SK-N-SH (cell line): ENCODE measurements at regions not wholly inside any gene's neighbourhood (a gene's known extent, or its start where the extent isn't known, plus 50 kb on each side); places are given as distances from the start of the nearest gene placed in this dataset.

ENCODE experiments used
- CTCF ChIA-PET: fragments of 300-600, 350-600 bp; formaldehyde crosslinking; extraction: SDS; loops from one replicate; lab custom pipeline; 2021; lab: Yijun Ruan, JAX
- POLR2A ChIA-PET: fragments of 350-600 bp; sonication (Branson Sonifier 250); formaldehyde crosslinking; extraction: SDS; loops from one replicate; lab custom pipeline; 2020; ENCODE audit warnings: antibody characterized with exemption, inconsistent platforms; lab: Yijun Ruan, JAX
- DNase-seq: peaks from one replicate; pipeline ENCODE4 v3.0.0; 2012
- H2AFZ ChIP-seq: fragments of 200-600 bp; sonication (generic); 2 replicates; pipeline ENCODE4 v1.8.1; 2016; ENCODE audit warnings: antibody characterized with exemption, mild to moderate bottlenecking, low read depth
- H3F3A ChIP-seq: fragments of 200-600 bp; sonication (generic); replicated peaks from 2 replicates; pipeline ENCODE3; 2016; ENCODE audit warnings: antibody characterized with exemption, mild to moderate bottlenecking; ENCODE audit not compliant: insufficient read depth
- H3K27ac ChIP-seq, 2 experiments: fragments of 200-500 bp in 1 of 2; fragments of 200-600 bp in 1 of 2; sonication (Bioruptor generic) in 1 of 2; sonication (generic), shearing (Covaris generic) in 1 of 2; 2 replicates each; pipeline versions ENCODE4 v1.5.1 to v1.6.1; 2014 to 2016; ENCODE audit warnings: low read depth in 2 of 2, inconsistent platforms in 1 of 2, low read length in 1 of 2, mild to moderate bottlenecking in 1 of 2, mixed read lengths in 1 of 2
- H3K27me3 ChIP-seq: fragments of 200-600 bp; sonication (generic), shearing (Covaris generic); 2 replicates; pipeline ENCODE4 v1.6.1; 2016; ENCODE audit warnings: mixed run types; ENCODE audit not compliant: insufficient read depth
- H3K36me3 ChIP-seq, 2 experiments: fragments of 200-500 bp in 1 of 2; fragments of 200-600 bp in 1 of 2; sonication (Bioruptor generic) in 1 of 2; sonication (generic) in 1 of 2; replicated peaks in 1 of 2; 2 replicates each; pipeline versions ENCODE3 to v1.5.1; 2014 to 2016; ENCODE audit warnings: low read length in 1 of 2, mild to moderate bottlenecking in 1 of 2; ENCODE audit not compliant: insufficient read depth in 2 of 2, control insufficient read depth in 1 of 2
- H3K4me1 ChIP-seq, 2 experiments: fragments of 200-500 bp in 1 of 2; fragments of 200-600 bp in 1 of 2; sonication (Bioruptor generic) in 1 of 2; sonication (generic), shearing (Covaris generic) in 1 of 2; 2 replicates each; pipeline versions ENCODE4 v1.5.1 to v1.6.1; 2014 to 2016; ENCODE audit warnings: low read depth in 1 of 2, low read length in 1 of 2, mixed run types in 1 of 2; ENCODE audit not compliant: insufficient read depth in 2 of 2, control insufficient read depth in 1 of 2
- H3K4me2 ChIP-seq: fragments of 200-600 bp; sonication (generic), shearing (Covaris generic); 2 replicates; pipeline ENCODE4 v1.6.1; 2017; ENCODE audit warnings: mixed run types
- H3K4me3 ChIP-seq, 2 experiments: fragments of 200-500 bp in 1 of 2; fragments of 200-600 bp in 1 of 2; sonication (Bioruptor generic) in 1 of 2; sonication (generic), shearing (Covaris generic) in 1 of 2; 2 replicates each; pipeline versions ENCODE4 v1.5.1 to v1.8.1; 2014 to 2016; ENCODE audit warnings: low read depth in 2 of 2, inconsistent platforms in 1 of 2, low read length in 1 of 2, mild to moderate bottlenecking in 1 of 2, mixed read lengths in 1 of 2, moderate library complexity in 1 of 2
- H3K79me2 ChIP-seq: fragments of 200-600 bp; sonication (generic); 2 replicates; pipeline ENCODE4 v1.8.1; 2017; ENCODE audit warnings: mild to moderate bottlenecking; ENCODE audit not compliant: insufficient read depth
- H3K9ac ChIP-seq: fragments of 200-600 bp; sonication (generic); 2 replicates; pipeline ENCODE4 v1.6.1; 2017; ENCODE audit warnings: mixed run types
- H3K9me2 ChIP-seq: fragments of 200-600 bp; sonication (generic); 2 replicates; pipeline ENCODE4 v1.6.1; 2017; ENCODE audit warnings: mixed run types
- H3K9me3 ChIP-seq: fragments of 200-600 bp; sonication (generic); 2 replicates; pipeline ENCODE4 v1.6.1; 2017; ENCODE audit warnings: mixed run types, mild to moderate bottlenecking, moderate library complexity
- H4K20me1 ChIP-seq: fragments of 200-600 bp; sonication (generic); 2 replicates; pipeline ENCODE4 v1.6.1; 2017; ENCODE audit warnings: mild to moderate bottlenecking, mixed run types; ENCODE audit not compliant: insufficient read depth
- CHD2 ChIP-seq: fragments of 150-350 bp; IDR thresholded peaks from 2 replicates; pipeline ENCODE4 v1.6.1; 2018; ENCODE audit warnings: low read length; ENCODE audit not compliant: partially characterized antibody
- ELF1 ChIP-seq: IDR thresholded peaks from 2 replicates; pipeline ENCODE4 v1.4.0; 2012
- EP300 ChIP-seq, 2 experiments: IDR thresholded peaks; 2 replicates each; pipeline versions ENCODE4 v1.4.0 to v1.6.1; 2012; ENCODE audit warnings: borderline replicate concordance in 1 of 2, low read depth in 1 of 2, low read length in 1 of 2
- EZH2phosphoT487 ChIP-seq: fragments of 200-600 bp; sonication (generic); IDR thresholded peaks from 2 replicates; pipeline ENCODE4 v1.6.1; 2017; ENCODE audit warnings: low read depth, mixed run types, mild to moderate bottlenecking, antibody characterized with exemption, moderate library complexity, borderline replicate concordance
- FOSL2 ChIP-seq: IDR thresholded peaks from 2 replicates; pipeline ENCODE4 v1.4.0; 2012; ENCODE audit warnings: low read depth, mild to moderate bottlenecking, moderate library complexity, borderline replicate concordance
- GATA2 ChIP-seq: sonication (generic); formaldehyde crosslinking; IDR thresholded peaks from 2 replicates; pipeline ENCODE4 v1.5.0; 2020; ENCODE audit warnings: mild to moderate bottlenecking, missing genetic modification reagents
- JUND ChIP-seq: IDR thresholded peaks from 2 replicates; pipeline ENCODE4 v1.4.0; 2012
- MAX ChIP-seq: IDR thresholded peaks from 2 replicates; pipeline ENCODE4 v1.4.0; 2012; ENCODE audit warnings: low read depth
- MEF2A ChIP-seq: IDR thresholded peaks from 2 replicates; pipeline ENCODE4 v1.4.0; 2012; ENCODE audit warnings: low read depth, borderline replicate concordance
- MXI1 ChIP-seq: IDR thresholded peaks from 2 replicates; pipeline ENCODE4 v1.6.1; 2012; ENCODE audit warnings: mild to moderate bottlenecking, low read depth, low read length, improper control_type of control experiment
- NRF1 ChIP-seq: IDR thresholded peaks from 2 replicates; pipeline ENCODE4 v1.6.1; 2012; ENCODE audit warnings: low read depth, mild to moderate bottlenecking, low read length
- PBX3 ChIP-seq: IDR thresholded peaks from 2 replicates; pipeline ENCODE4; 2012
- POLR2AphosphoS5 ChIP-seq: IDR thresholded peaks from 2 replicates; pipeline ENCODE4 v1.6.1; 2012; ENCODE audit warnings: low read depth, low read length
- REST ChIP-seq: IDR thresholded peaks from 2 replicates; pipeline ENCODE4 v1.6.1; 2012; ENCODE audit warnings: mild to moderate bottlenecking, low read depth, low read length, moderate library complexity
- RFX5 ChIP-seq: IDR thresholded peaks from 2 replicates; pipeline ENCODE4 v1.6.1; 2012; ENCODE audit warnings: mild to moderate bottlenecking, improper control_type of control experiment, low read length
- RXRA ChIP-seq: IDR thresholded peaks from 2 replicates; pipeline ENCODE4 v1.4.0; 2012; ENCODE audit warnings: low read depth, mild to moderate bottlenecking, borderline replicate concordance
- SIN3A ChIP-seq: IDR thresholded peaks from 2 replicates; pipeline ENCODE4 v1.6.1; 2012; ENCODE audit warnings: low read depth, mild to moderate bottlenecking, low read length, moderate library complexity, borderline replicate concordance
- SMC3 ChIP-seq: IDR thresholded peaks from 2 replicates; pipeline ENCODE4 v1.6.1; 2012; ENCODE audit warnings: low read depth, low read length, improper control_type of control experiment
- TCF12 ChIP-seq: IDR thresholded peaks from 2 replicates; pipeline ENCODE4 v1.4.0; 2012
- TEAD4 ChIP-seq: IDR thresholded peaks from 2 replicates; pipeline ENCODE4 v1.4.0; 2012; ENCODE audit warnings: mild to moderate bottlenecking, borderline replicate concordance; ENCODE audit not compliant: insufficient read depth
- USF1 ChIP-seq: IDR thresholded peaks from 2 replicates; pipeline ENCODE4 v1.4.0; 2012; ENCODE audit warnings: low read depth, borderline replicate concordance
- USF2 ChIP-seq: fragments of 150-350 bp; IDR thresholded peaks from 2 replicates; pipeline ENCODE4 v1.6.1; 2017; ENCODE audit warnings: antibody characterized with exemption, low read length, low read depth, borderline replicate concordance
- YY1 ChIP-seq: IDR thresholded peaks from 2 replicates; pipeline ENCODE4 v1.4.0; 2012; ENCODE audit warnings: low read depth, mild to moderate bottlenecking
- whole genome bisulfite sequencing: methylation state at CpG from one replicate; pipeline ENCODE4 v1.1.6; 2017; ENCODE audit warnings: low lambda C conversion rate; 5-methylcytosine and 5-hydroxymethylcytosine counted together

GRCh38 chr5:158301186-158301585, 442.2 kb upstream of the CLINT1 start (continued):
- no peak for TF ChIP-seq MAX
- TF ChIP-seq RXRA: no peak
- no peak for TF ChIP-seq YY1
- no peak for TF ChIP-seq TCF12
- TF ChIP-seq TEAD4: no peak
- no peak for TF ChIP-seq PBX3
- TF ChIP-seq REST: no peak
- no peak for TF ChIP-seq MEF2A
- TF ChIP-seq, all 33 proteins: peak for 0

GRCh38 chr5:158300256-158300655, 441.3 kb upstream of the CLINT1 start:
- H3K9me3 ChIP-seq: peaks cover 4% of the 10 kb centered on the region; the same call in 1 of the 2 replicates
- POLR2A ChIA-PET: no interaction called here
- 37% methylated on average over 8 of the region's 8 CpGs for WGBS
- H3K27ac ChIP-seq: no peak overlapping the region
- H3F3A ChIP-seq: no peaks in the 10 kb centered on the region
- H3K36me3 ChIP-seq: no peaks in the 10 kb centered on the region
- no peaks in the 10 kb centered on the region for H4K20me1 ChIP-seq
- no peak overlapping the region for H3K4me2 ChIP-seq
- H3K79me2 ChIP-seq: no peaks in the 10 kb centered on the region
- H3K4me3 ChIP-seq: no peak overlapping the region
- no peak for DNase-seq
- no peak overlapping the region for H2AFZ ChIP-seq
- H3K27me3 ChIP-seq: no peaks in the 10 kb centered on the region
- CTCF ChIA-PET: no interaction called here
- TF ChIP-seq MXI1 (no peak), YY1 (no peak), TCF12 (no peak), RFX5 (no peak), FOSL2 (no peak), CHD2 (no peak), NRF1 (no peak), EZH2phosphoT487 (no peak), TEAD4 (no peak), SMC3 (no peak), EP300 (IDR thresholded peaks at IDR 0.05; ENCODE audit: borderline replicate concordance in 1 of 2, low read depth in 1 of 2, low read length in 1 of 2) (no peak), REST (no peak), USF1 (no peak), USF2 (no peak), ELF1 (no peak), POLR2AphosphoS5 (no peak), SIN3A (no peak), JUND (no peak), GATA2 (CRISPR knock-in tag) (no peak)
- no peak overlapping the region for H3K9ac ChIP-seq
- H3K9me2 ChIP-seq: no peaks in the 10 kb centered on the region
- H3K4me1 ChIP-seq: no peaks in the 10 kb centered on the region
